RPMI8226 (cell line): ENCODE measurements at regions not wholly inside any gene's neighbourhood (a gene's known extent, or its start where the extent isn't known, plus 50 kb on each side); places are given as distances from the start of the nearest gene placed in this dataset.

Experiments used
- DNase-seq: peaks from one replicate; pipeline ENCODE4 v3.0.0-alpha.2; 2015

DNA sequence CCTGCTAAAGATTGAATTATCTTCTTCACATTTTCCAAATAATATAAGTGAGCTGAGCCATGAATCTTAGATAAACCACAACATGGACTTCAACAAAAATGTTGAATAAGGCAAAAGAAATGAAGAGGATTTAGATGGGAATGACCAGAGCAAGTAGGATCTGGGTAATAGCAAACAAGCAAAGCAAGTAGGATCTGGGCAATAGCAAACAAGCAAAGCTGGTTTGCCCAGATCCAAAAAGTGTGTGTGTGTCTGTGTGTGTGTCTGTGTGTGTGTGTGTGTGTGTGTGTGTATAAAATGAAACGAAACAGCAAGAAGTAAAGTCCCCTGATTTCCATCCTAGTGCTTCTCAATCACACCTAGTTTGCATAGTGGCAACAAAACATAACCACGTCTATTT is 549.1 kb downstream of the RERGL start:
- DNase-seq = no peak

DNA sequence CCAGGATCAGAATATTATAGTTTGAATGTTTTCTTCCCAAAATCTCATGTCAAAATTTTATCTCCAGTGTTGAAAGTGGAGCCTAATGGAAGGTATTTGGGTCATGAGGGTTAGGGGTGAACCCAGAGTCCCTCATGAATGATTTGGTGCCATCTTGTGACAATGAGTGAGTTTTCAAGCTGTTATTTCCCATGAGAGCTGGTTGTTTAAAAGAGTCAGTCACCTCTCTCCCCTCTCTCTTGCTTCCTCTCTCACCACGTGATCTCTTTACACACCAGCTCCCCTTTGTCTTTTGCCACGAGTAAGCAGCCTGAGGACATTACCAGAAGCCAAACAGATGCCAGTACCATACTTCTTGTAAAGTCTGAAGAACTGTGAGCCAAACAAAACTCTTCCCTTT is 561.6 kb downstream of the RERGL start:
- DNase-seq = no peak

DNA sequence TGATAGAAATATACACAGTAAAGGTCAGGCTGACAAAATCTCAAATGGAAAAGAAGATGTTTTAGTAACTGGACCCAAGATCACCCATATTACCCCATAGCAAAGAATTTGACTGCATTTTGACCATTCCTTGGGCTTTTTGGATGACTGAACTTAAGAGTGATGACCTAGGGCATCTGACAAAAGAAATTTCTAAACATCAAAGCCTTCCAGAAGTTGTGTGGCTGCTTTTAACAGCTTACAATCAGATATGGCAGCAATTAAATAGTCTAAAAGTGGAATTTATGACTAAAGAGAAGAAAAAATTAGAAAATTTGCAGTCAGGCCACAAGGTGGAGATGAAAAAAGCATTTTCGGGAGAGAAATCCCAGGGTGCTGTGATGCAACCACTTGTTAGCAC is 563.0 kb downstream of the RERGL start:
- no peak for DNase-seq

DNA sequence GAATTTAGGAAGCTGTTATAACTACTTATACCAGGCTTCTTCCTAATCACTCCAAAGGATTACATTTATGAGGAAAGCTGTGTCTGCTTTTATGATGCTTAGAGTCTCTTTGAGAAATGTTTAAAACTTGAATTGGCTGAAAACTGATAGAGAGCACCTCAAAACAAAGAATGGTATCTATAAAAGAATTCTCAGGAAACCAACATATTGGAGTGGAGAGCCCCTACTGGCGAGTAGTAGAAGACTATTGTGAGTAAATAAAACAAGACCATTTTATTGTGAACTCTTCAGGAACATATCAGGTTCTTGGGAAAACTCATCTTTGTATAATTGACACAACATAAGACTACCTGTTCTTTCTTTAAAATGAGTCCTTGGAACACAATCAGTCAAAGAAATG is 578.6 kb downstream of the RERGL start:
- no peak for DNase-seq

- no peak for DNase-seq
Measured at GRCh38 chr12:17507336-17507735, 582.7 kb downstream of the RERGL start.

- DNase-seq = no peak
Measured at GRCh38 chr12:17503742-17504141, 586.3 kb downstream of the RERGL start.

DNA sequence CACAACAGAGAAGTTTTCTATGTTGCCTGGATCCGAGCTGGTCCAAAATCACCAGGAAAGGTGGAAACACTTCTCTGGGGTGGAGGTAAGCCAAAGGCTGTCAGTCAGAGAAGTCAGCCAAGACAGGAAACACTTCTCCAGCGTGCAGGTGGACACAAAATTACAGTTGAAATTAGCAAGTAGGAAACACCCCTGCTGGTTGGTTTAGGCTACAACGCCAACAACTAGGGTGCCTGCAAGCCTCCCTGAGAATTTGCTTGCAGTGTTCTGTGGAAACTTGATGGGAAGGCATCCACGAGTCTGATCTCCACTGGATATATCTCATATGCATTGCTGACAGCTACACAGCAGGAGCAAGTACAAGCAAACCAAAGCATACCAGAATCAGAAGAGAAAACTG is 600.5 kb downstream of the RERGL start:
- DNase-seq = no peak

- no peak for DNase-seq
Measured at GRCh38 chr12:17478908-17479673, 610.9 kb downstream of the RERGL start.

DNA sequence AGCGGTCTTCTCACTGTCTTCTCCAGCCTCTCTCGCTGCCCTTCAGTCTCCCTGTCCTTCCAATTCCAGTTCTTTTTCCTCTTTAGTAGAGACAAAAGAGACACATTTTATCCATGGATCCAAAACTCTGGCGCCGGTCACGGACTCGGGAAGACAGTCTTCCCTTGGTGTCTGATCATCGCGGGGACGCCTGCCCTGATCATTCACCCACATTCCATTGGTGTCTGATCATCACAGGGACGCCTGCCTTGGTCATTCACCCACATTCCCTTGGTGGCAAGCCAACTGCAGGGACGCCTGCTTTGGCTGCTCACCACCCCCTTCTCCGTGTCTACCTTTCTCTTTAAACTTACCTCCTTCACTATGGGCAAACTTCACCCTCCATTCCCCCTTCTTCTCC is 619.5 kb downstream of the RERGL start:
- DNase-seq = no peak

DNA sequence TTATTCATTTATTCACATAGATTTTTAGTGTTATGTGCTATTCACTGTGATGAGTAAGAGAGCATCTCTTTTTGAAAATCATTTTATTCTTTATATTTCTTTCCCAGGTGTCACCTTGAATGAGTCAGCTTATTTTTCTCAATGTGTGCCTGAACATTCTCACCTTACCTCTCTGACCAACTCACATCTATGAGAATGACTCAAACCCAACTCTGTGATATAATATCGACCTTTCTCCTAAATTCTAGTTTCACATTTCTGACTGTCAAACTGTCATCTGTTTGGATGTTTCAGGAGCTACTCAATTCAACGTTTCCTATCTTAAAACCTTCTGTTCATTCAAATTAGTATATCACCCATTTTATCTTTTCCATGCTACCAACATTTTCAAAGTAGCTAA is 630.8 kb downstream of the RERGL start:
- no peak for DNase-seq

DNA sequence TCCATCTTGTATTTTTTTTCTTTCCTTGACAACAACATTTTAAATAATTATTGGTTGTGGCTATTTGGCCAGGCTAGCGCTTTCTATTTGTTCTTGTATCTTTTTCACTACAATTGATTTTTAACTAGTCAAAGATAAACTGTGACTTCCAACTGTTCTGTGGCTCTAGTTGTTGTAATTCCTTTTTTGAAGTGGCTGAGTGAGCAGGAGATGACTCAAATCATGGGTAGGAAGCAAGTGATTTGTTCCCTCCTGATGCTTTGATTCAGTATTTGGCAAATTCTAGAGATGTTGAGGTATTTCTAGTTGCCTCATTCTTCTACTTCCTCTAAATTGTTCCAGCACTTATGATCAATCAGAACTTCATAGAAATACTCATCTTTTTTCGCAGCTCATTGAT is 633.5 kb downstream of the RERGL start:
- DNase-seq = no peak

DNA sequence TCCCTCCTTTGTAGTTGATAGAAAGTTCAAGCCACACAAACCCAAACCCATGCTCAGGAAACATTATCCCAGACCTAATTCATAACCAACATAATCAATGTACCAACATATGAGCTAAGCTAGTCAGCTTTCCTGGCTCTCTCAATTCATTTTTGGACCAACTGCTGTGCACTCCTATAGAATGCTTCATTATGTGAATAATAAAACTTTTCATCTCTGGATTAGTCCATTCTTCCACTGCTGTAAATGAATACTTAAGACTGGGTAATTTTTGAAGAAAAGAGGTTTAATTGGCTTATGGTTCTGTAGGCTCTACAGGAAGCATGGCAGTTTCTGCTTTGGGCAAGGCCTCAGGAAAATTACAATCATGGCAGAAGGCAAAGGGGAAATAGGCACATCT is 651.9 kb downstream of the RERGL start:
- no peak for DNase-seq

GRCh38 chr12:17416748-17417147 is 673.2 kb downstream of the RERGL start:
- no peak for DNase-seq

- DNase-seq = no peak
Measured at GRCh38 chr12:17414596-17414995, 675.4 kb downstream of the RERGL start.

DNA sequence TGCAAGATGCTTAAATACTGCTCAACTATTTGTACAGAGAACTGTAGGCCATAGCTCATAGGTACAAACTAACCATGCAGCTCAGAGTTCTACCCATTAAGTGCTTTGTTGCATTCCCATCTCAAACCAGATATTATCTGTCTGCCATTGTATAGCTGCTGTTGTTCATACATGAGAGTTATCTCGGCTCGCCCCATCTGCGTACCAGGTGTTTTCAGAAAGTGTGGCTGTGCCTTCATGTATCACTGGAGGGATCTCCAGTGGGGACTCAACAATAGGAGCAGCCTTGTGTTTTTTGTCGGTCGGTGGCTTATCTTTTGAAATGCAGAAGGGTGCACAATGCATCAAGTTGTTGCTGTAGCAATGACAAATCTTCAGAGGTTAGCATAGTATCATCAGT is 678.3 kb downstream of the RERGL start:
- DNase-seq = no peak

DNA sequence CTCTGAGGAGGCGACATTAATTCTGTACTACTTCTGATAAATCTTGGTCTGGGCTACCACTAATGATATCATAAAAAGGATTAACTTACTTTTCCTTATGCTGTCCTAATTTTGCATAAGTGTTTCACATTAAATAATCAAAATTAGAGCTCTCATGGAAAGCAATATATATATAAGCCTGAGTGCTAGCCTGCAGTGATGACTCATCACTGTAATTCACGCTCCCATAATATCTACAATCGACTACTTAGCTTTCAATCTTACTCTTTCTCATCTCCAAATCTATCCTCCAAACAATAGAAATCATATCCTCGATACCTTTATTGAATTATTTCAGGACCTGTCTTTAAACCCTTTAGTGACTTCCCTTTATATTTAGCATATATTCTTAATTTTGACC is 701.3 kb downstream of the RERGL start:
- DNase-seq = no peak

DNA sequence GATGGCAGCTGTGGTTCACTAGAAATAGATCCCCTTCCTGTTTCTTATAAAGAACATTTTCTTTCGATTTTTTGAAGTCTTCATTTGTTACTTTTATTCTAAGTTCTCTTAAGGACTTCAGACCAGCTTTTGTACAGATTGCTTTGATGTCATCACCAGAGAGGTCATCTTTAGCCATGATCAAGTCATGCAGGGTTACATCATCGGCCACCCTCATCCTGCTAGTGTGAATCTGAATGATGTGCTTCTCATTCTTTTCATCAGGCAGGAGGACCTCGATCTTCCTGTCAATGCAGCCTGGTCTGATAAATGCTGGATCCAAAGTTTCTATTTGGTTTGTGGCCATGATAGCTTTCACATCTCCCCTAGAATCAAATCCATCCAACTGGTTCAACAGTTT is 706.7 kb downstream of the RERGL start:
- no peak for DNase-seq

GRCh38 chr12:17381211-17381610 is 708.8 kb downstream of the RERGL start:
- no peak for DNase-seq

GRCh38 chr12:17372508-17372907 is 717.5 kb downstream of the RERGL start:
- DNase-seq = no peak

DNA sequence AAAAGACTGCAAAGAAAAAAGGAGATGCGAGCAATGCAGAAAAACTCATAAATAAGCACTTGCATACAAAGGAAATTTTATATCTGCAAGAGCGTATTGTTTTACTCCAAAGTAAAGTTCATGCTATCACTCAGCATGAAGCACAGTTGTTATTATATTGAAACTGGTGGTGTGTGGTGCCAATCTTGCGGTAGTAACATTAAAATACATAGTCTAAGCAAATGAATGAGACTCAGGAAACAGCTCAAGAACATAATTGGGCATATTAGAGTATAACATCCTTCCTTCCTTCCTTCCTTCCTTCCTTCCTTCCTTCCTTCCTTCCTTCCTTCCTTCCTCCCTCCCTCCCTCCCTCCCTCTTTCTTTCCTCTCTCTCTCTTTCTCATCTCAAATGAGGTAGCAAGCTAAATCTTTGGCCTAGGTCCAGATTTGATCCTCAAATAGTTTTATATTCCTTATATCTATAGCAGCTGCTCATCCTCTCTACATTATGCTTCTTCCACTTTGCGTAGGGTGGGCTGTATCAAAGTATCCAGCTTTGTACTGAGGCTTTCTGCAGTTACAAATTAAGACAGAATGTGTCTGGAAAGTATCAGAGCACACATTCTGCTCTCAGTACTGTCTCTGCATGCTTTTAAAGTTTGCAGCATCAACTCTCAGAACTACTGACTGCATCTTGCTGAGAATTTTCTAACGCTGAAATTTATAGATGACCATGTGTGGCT is 718.3 kb downstream of the RERGL start:
- no peak for DNase-seq

GRCh38 chr12:17370621-17371020 is 719.4 kb downstream of the RERGL start:
- DNase-seq = no peak

DNA sequence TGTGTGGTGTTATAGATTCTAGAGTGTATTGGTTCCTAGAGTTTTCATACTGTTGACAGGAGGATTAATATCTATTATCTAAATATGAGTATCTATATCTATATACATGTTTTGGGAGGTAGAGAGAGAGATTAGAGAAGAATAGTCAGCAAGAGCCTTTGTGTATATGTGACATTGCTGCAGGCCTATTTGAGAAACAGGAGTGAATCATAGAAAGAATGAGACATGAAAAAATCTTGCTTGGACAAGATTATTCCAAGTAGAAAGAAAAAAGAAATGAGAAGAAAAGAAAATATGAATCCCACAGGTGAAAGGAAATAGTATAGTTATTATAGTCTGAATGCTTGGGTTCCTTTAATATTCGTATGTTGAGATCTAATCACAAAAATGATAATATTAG is 720.4 kb downstream of the RERGL start:
- no peak for DNase-seq

- no peak for DNase-seq
Measured at GRCh38 chr12:17361224-17361623, 728.8 kb downstream of the RERGL start.

- DNase-seq = no peak
Measured at GRCh38 chr12:17358835-17359234, 731.2 kb downstream of the RERGL start.

GRCh38 chr12:17357396-17357795 is 732.6 kb downstream of the RERGL start:
- no peak for DNase-seq
